Glutamatergic neuron (in vitro differentiated cells): ENCODE measurements at regions not wholly inside any gene's neighbourhood (a gene's known extent, or its start where the extent isn't known, plus 50 kb on each side); places are given as distances from the start of the nearest gene placed in this dataset.

Experiments used
- DNase-seq: peaks from one replicate; pipeline ENCODE4 v3.0.0; 2022
- H3K27ac Mint-ChIP-seq: one replicate; pipeline ENCODE4 v1.8.0; 2020; ENCODE audit warnings: mild to moderate bottlenecking, mixed read lengths, inconsistent platforms; ENCODE audit not compliant: unreplicated experiment
- H3K27me3 Mint-ChIP-seq: one replicate; pipeline ENCODE4 v1.8.0; 2020; ENCODE audit warnings: mild to moderate bottlenecking, moderate library complexity, mixed read lengths, inconsistent platforms; ENCODE audit not compliant: unreplicated experiment
- H3K36me3 Mint-ChIP-seq: one replicate; pipeline ENCODE4 v1.8.0; 2020; ENCODE audit warnings: mild to moderate bottlenecking, mixed read lengths, inconsistent platforms; ENCODE audit not compliant: unreplicated experiment
- H3K4me1 Mint-ChIP-seq: one replicate; pipeline ENCODE4 v1.8.0; 2020; ENCODE audit warnings: mild to moderate bottlenecking, low read depth, mixed read lengths, inconsistent platforms; ENCODE audit not compliant: unreplicated experiment
- H3K4me3 Mint-ChIP-seq: one replicate; pipeline ENCODE4 v1.8.0; 2020; ENCODE audit warnings: mild to moderate bottlenecking, mixed read lengths, inconsistent platforms; ENCODE audit not compliant: unreplicated experiment
- H3K9me3 Mint-ChIP-seq: one replicate; pipeline ENCODE4 v1.8.0; 2020; ENCODE audit warnings: mild to moderate bottlenecking, moderate library complexity, mixed read lengths, inconsistent platforms; ENCODE audit not compliant: unreplicated experiment
- TF ChIP-seq, protein P1 (sequence below): fragments of 200-600 bp; sonication (generic); IDR thresholded peaks from one replicate; pipeline ENCODE4 v1.5.0; 2021; ENCODE audit not compliant: partially characterized antibody, unreplicated experiment

DNA sequence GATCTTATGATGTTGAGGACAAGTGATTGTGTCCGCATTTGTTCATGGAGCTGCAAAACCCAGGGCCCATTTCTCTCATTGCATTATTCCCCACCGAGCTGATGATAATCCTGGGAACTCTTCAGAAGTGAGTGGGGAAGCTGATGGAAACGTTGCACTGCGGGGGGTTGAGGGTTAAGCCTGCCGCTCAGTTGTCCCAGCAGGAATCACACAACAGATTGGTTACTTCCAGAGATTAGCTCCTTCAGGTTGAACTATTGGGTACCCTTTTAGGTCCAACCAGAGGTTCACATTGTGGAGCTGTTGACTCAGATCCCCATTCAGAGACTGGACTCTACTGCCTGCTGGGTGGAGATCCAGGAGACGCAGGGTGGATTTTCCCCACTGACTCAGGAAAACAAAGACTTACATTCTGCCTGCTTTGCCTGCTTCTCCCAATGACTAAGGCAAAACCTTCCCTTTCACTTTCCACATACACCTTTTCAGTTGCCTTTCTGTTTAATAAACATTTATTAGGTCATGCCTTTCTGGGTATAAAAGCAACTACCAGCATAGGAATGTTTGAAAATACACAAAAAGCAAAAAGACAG, 286.4 kb downstream of the TXNL1 start:
- no peak for DNase-seq
- H3K27ac Mint-ChIP-seq = no peak overlapping the region
- TF ChIP-seq, protein P1, sequence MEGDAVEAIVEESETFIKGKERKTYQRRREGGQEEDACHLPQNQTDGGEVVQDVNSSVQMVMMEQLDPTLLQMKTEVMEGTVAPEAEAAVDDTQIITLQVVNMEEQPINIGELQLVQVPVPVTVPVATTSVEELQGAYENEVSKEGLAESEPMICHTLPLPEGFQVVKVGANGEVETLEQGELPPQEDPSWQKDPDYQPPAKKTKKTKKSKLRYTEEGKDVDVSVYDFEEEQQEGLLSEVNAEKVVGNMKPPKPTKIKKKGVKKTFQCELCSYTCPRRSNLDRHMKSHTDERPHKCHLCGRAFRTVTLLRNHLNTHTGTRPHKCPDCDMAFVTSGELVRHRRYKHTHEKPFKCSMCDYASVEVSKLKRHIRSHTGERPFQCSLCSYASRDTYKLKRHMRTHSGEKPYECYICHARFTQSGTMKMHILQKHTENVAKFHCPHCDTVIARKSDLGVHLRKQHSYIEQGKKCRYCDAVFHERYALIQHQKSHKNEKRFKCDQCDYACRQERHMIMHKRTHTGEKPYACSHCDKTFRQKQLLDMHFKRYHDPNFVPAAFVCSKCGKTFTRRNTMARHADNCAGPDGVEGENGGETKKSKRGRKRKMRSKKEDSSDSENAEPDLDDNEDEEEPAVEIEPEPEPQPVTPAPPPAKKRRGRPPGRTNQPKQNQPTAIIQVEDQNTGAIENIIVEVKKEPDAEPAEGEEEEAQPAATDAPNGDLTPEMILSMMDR = no peak

DNA sequence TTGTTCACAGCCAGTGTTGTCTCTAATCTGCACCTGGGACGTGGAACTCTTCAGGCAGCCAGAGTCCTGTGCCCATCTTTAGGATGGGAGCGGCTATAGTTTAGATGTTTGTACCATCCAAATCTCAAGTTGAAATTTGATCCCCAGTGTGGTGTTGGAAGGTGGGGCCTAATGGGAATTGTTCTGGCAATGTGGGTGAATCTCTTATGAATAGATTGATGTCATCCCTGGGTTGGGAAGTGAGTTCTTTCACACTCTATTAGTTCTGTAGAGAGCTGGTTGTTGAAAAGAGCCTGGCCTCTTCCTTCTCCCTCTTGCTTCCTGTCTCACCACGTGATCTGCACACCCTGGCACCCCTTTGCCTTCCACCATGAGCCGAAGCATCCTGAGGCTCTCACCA, 300.9 kb downstream of the TXNL1 start:
- H3K9me3 Mint-ChIP-seq = no peaks in the 10 kb centered on the region
- no peaks in the 10 kb centered on the region for H3K36me3 Mint-ChIP-seq
- H3K4me1 Mint-ChIP-seq = no peaks in the 10 kb centered on the region
- TF ChIP-seq, protein P1 = no peak
- no peak overlapping the region for H3K27ac Mint-ChIP-seq
- no peak overlapping the region for H3K4me3 Mint-ChIP-seq
- DNase-seq = no peak
- H3K27me3 Mint-ChIP-seq = no peaks in the 10 kb centered on the region

More for the DNA sequence above, 286.4 kb downstream of the TXNL1 start:
- Mint-ChIP-seq H3K9me3 (peaks cover 2% of the 10 kb centered on the region), H3K4me1 (no peaks in the 10 kb centered on the region), H3K27me3 (no peaks in the 10 kb centered on the region), H3K4me3 (no peak overlapping the region), H3K36me3 (peaks cover 11% of the 10 kb centered on the region)

DNA sequence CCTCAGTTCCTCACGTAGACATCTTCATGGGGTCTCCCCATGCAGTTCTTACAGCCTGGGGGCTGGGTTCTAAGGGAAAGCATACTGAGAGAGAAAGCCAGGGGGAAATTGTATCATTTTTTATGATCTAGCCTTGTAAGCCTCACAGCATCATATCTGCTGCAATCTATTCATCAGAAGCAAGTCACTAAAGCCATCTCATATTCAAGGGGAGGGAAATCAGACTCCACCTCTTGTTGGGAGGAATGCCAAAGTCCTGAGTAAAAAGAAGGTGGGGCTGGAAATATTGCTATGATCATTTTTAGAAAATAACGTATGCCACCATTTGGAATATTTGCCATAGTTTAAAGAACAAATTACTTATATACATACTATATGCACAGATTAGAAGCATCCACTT, 304.6 kb downstream of the TXNL1 start:
- DNase-seq = no peak
- H3K4me1 Mint-ChIP-seq = no peaks in the 10 kb centered on the region
- H3K9me3 Mint-ChIP-seq = no peaks in the 10 kb centered on the region
- no peak overlapping the region for H3K4me3 Mint-ChIP-seq
- no peaks in the 10 kb centered on the region for H3K36me3 Mint-ChIP-seq
- no peaks in the 10 kb centered on the region for H3K27me3 Mint-ChIP-seq
- TF ChIP-seq, protein P1 = no peak
- H3K27ac Mint-ChIP-seq = no peak overlapping the region

- no peak overlapping the region for H3K4me3 Mint-ChIP-seq
- no peaks in the 10 kb centered on the region for H3K27me3 Mint-ChIP-seq
- H3K36me3 Mint-ChIP-seq = no peaks in the 10 kb centered on the region
- no peak overlapping the region for H3K27ac Mint-ChIP-seq
- TF ChIP-seq, protein P1 = no peak
- no peak for DNase-seq
- no peaks in the 10 kb centered on the region for H3K9me3 Mint-ChIP-seq
- H3K4me1 Mint-ChIP-seq = no peaks in the 10 kb centered on the region
Observed at GRCh38 chr18:56333146-56333545, 305.2 kb downstream of the TXNL1 start.

DNA sequence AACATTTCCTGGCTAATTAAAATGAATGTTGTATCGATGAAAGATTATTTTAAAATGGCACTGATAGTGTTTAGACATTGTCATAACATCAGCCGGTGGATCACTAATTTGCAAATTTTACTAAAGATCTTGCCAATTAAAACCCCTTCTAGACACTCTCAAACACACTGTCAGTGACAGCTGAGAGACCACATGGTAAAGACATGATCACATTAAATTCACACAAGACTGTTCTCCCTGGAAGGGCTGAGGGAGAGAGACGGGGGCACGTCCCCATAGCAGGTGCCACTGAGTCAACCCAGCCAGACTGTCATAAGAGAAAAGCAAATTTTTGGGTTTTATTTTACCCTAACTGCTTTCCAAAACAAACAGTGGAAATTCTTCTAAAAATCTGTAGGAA, 306.0 kb downstream of the TXNL1 start:
- no peaks in the 10 kb centered on the region for H3K36me3 Mint-ChIP-seq
- H3K4me3 Mint-ChIP-seq = no peak overlapping the region
- TF ChIP-seq, protein P1 = no peak
- no peak for DNase-seq
- no peaks in the 10 kb centered on the region for H3K9me3 Mint-ChIP-seq
- no peak overlapping the region for H3K27ac Mint-ChIP-seq
- no peaks in the 10 kb centered on the region for H3K27me3 Mint-ChIP-seq
- H3K4me1 Mint-ChIP-seq = no peaks in the 10 kb centered on the region
